ENCODE measurements at regions not wholly inside any gene's neighbourhood (a gene's known extent, or its start where the extent isn't known, plus 50 kb on each side); places are given as distances from the start of the nearest gene placed in this dataset.

GRCh38 chr16:47972246-47972985 lies 183.4 kb downstream of the ABCC12 start:
- no peak for DNase-seq (ENCODE audit: low read depth in 1 of 2, low spot score in 1 of 2)

GRCh38 chr16:47971225-47971624 lies 184.6 kb downstream of the ABCC12 start:
- no peak for DNase-seq (ENCODE audit: low read depth in 1 of 2, low spot score in 1 of 2)

GRCh38 chr16:47970291-47970931 lies 185.4 kb downstream of the ABCC12 start:
- DNase-seq (ENCODE audit: low read depth in 1 of 2, low spot score in 1 of 2): no peak

GRCh38 chr16:47967374-47967773 lies 188.4 kb downstream of the ABCC12 start:
- DNase-seq (ENCODE audit: low read depth in 1 of 2, low spot score in 1 of 2): no peak

GRCh38 chr16:47966325-47966724 lies 189.5 kb downstream of the ABCC12 start:
- DNase-seq (ENCODE audit: low read depth in 1 of 2, low spot score in 1 of 2): no peak

GRCh38 chr16:47965439-47965838 lies 190.4 kb downstream of the ABCC12 start:
- DNase-seq (ENCODE audit: low read depth in 1 of 2, low spot score in 1 of 2): no peak

- no peak for DNase-seq (ENCODE audit: low read depth in 1 of 2, low spot score in 1 of 2)
Measured at GRCh38 chr16:47958726-47959125, 197.1 kb downstream of the ABCC12 start.

GRCh38 chr16:47956916-47957315 lies 198.9 kb downstream of the ABCC12 start:
- DNase-seq (ENCODE audit: low read depth in 1 of 2, low spot score in 1 of 2): no peak

GRCh38 chr16:47949714-47950113 lies 206.1 kb downstream of the ABCC12 start:
- no peak for DNase-seq (ENCODE audit: low read depth in 1 of 2, low spot score in 1 of 2)

- no peak for DNase-seq (ENCODE audit: low read depth in 1 of 2, low spot score in 1 of 2)
Measured at GRCh38 chr16:47949276-47949675, 206.5 kb downstream of the ABCC12 start.

GRCh38 chr16:47947723-47948122 lies 208.1 kb downstream of the ABCC12 start:
- DNase-seq (ENCODE audit: low read depth in 1 of 2, low spot score in 1 of 2): no peak

- no peak for DNase-seq (ENCODE audit: low read depth in 1 of 2, low spot score in 1 of 2)
Measured at GRCh38 chr16:47946092-47946491, 209.7 kb downstream of the ABCC12 start.

- DNase-seq (ENCODE audit: low read depth in 1 of 2, low spot score in 1 of 2): no peak
Measured at GRCh38 chr16:47944589-47944988, 211.2 kb downstream of the ABCC12 start.

- DNase-seq (ENCODE audit: low read depth in 1 of 2, low spot score in 1 of 2): no peak
Measured at GRCh38 chr16:47943235-47943634, 212.6 kb downstream of the ABCC12 start.

- DNase-seq (ENCODE audit: low read depth in 1 of 2, low spot score in 1 of 2): no peak
Measured at GRCh38 chr16:47940466-47940865, 215.3 kb downstream of the ABCC12 start.

GRCh38 chr16:47939680-47940079 lies 216.1 kb downstream of the ABCC12 start:
- no peak for DNase-seq (ENCODE audit: low read depth in 1 of 2, low spot score in 1 of 2)

GRCh38 chr16:47938272-47938671 lies 217.5 kb downstream of the ABCC12 start:
- no peak for DNase-seq (ENCODE audit: low read depth in 1 of 2, low spot score in 1 of 2)

GRCh38 chr16:47928008-47928407 lies 227.8 kb downstream of the ABCC12 start:
- no peak for DNase-seq (ENCODE audit: low read depth in 1 of 2, low spot score in 1 of 2)

GRCh38 chr16:47927330-47927729 lies 228.5 kb downstream of the ABCC12 start:
- DNase-seq (ENCODE audit: low read depth in 1 of 2, low spot score in 1 of 2): no peak

GRCh38 chr16:47925811-47926460 lies 229.9 kb downstream of the ABCC12 start:
- DNase-seq (ENCODE audit: low read depth in 1 of 2, low spot score in 1 of 2): no peak

- DNase-seq (ENCODE audit: low read depth in 1 of 2, low spot score in 1 of 2): no peak
Measured at GRCh38 chr16:47924950-47925349, 230.8 kb downstream of the ABCC12 start.

GRCh38 chr16:47921535-47921934 lies 234.3 kb downstream of the ABCC12 start:
- no peak for DNase-seq (ENCODE audit: low read depth in 1 of 2, low spot score in 1 of 2)

Measured in stimulated activated CD4-positive, alpha-beta T cell treated with anti-CD3 and anti-CD28 coated beads, Interleukin-15, amount 100 ng/mL, for 1 hour (primary cell).